CD14-positive monocyte (primary cell): ENCODE measurements at regions not wholly inside any gene's neighbourhood (a gene's known extent, or its start where the extent isn't known, plus 50 kb on each side); places are given as distances from the start of the nearest gene placed in this dataset.

Source experiments
- DNase-seq, 3 donors: peaks; one replicate each; pipeline ENCODE4 v3.0.0-alpha.2; 2011 to 2022
- H2AFZ ChIP-seq: 2 replicates; pipeline ENCODE4 v1.6.0; 2012; ENCODE audit warnings: mild to moderate bottlenecking, low read depth, low read length, inconsistent platforms; ENCODE audit not compliant: insufficient read depth, poor library complexity, severe bottlenecking
- H3K27ac ChIP-seq, 2 donors: 1 replicate in 1 of 2; 2 replicates in 1 of 2; pipeline ENCODE4 v1.5.1; 2012 to 2013; ENCODE audit warnings: low read length in 2 of 2, control low read depth in 1 of 2, inconsistent platforms in 1 of 2, low read depth in 1 of 2, mild to moderate bottlenecking in 1 of 2
- H3K27me3 ChIP-seq, 2 donors: one replicate each; pipeline versions ENCODE4 v1.6.0 to v1.6.1; 2011 to 2013; ENCODE audit warnings: low read length in 2 of 2; ENCODE audit not compliant: control insufficient read depth in 2 of 2, insufficient read depth in 2 of 2
- H3K36me3 ChIP-seq, 2 donors: replicated peaks in 1 of 2; 1 replicate in 1 of 2; 2 replicates in 1 of 2; pipeline versions ENCODE4 v1.5.1 to v1.6.1; 2012 to 2013; ENCODE audit warnings: low read length in 2 of 2, control low read depth in 1 of 2, inconsistent platforms in 1 of 2, mild to moderate bottlenecking in 1 of 2; ENCODE audit not compliant: insufficient read depth in 2 of 2, control insufficient read depth in 1 of 2
- H3K4me1 ChIP-seq, 2 donors: 1 replicate in 1 of 2; 2 replicates in 1 of 2; pipeline versions ENCODE4 v1.5.1 to v1.6.1; 2012 to 2013; ENCODE audit warnings: low read length in 2 of 2, control low read depth in 1 of 2, inconsistent platforms in 1 of 2, mild to moderate bottlenecking in 1 of 2, moderate library complexity in 1 of 2; ENCODE audit not compliant: insufficient read depth in 2 of 2, control insufficient read depth in 1 of 2
- H3K4me2 ChIP-seq: replicated peaks from 2 replicates; pipeline ENCODE3; 2012; ENCODE audit warnings: low read length, moderate library complexity, mild to moderate bottlenecking; ENCODE audit not compliant: poor library complexity, severe bottlenecking; ENCODE audit errors: extremely low read depth
- H3K4me3 ChIP-seq, 3 experiments: fragments of 200-600 bp in 1 of 3; sonication (generic) in 1 of 3; replicated peaks in 1 of 3; 1 replicate in 2 of 3; 2 replicates in 1 of 3; pipeline ENCODE4 v1.5.1; 2011 to 2013; ENCODE audit warnings: low read length in 3 of 3, mild to moderate bottlenecking in 3 of 3, control low read depth in 2 of 3, low read depth in 2 of 3, inconsistent platforms in 1 of 3, moderate library complexity in 1 of 3
- H3K79me2 ChIP-seq: 2 replicates; pipeline ENCODE4 v1.6.0; 2012; ENCODE audit warnings: mild to moderate bottlenecking, control low read depth, inconsistent platforms, low read length, moderate library complexity; ENCODE audit not compliant: insufficient read depth
- H3K9ac ChIP-seq: 2 replicates; pipeline ENCODE4 v1.6.0; 2017; ENCODE audit warnings: low read length, mild to moderate bottlenecking; ENCODE audit not compliant: insufficient read depth, poor library complexity, severe bottlenecking
- H3K9me3 ChIP-seq, 2 donors: replicated peaks in 1 of 2; 1 replicate in 1 of 2; 2 replicates in 1 of 2; pipeline versions ENCODE4 v1.5.1 to v1.6.1; 2012 to 2013; ENCODE audit warnings: low read length in 2 of 2, control low read depth in 1 of 2; ENCODE audit not compliant: control insufficient read depth in 1 of 2, insufficient read depth in 1 of 2
- H4K20me1 ChIP-seq: 2 replicates; pipeline ENCODE4 v1.6.0; 2012; ENCODE audit warnings: mild to moderate bottlenecking, low read length, control low read depth, moderate library complexity; ENCODE audit not compliant: insufficient read depth
- H3K27ac Mint-ChIP-seq, 7 donors: one replicate each; pipeline ENCODE4 v1.8.0; 2020; ENCODE audit warnings: mild to moderate bottlenecking in 7 of 7, mixed read lengths in 7 of 7, moderate library complexity in 6 of 7, inconsistent platforms in 2 of 7
- H3K27me3 Mint-ChIP-seq, 3 donors: one replicate each; pipeline ENCODE4 v1.8.0; 2021 to 2022; ENCODE audit warnings: low read depth in 3 of 3, mild to moderate bottlenecking in 3 of 3, mixed read lengths in 3 of 3, moderate library complexity in 3 of 3, inconsistent platforms in 1 of 3
- H3K36me3 Mint-ChIP-seq, 2 donors: one replicate each; pipeline ENCODE4 v1.8.0; 2020; ENCODE audit warnings: mixed read lengths in 2 of 2, inconsistent platforms in 1 of 2, mild to moderate bottlenecking in 1 of 2
- H3K4me1 Mint-ChIP-seq: one replicate; pipeline ENCODE4 v1.8.0; 2020; ENCODE audit warnings: mild to moderate bottlenecking, mixed read lengths
- H3K4me3 Mint-ChIP-seq, 2 donors: one replicate each; pipeline ENCODE4 v1.8.0; 2020; ENCODE audit warnings: mild to moderate bottlenecking in 2 of 2, mixed read lengths in 2 of 2, moderate library complexity in 1 of 2
- H3K9me3 Mint-ChIP-seq, 7 donors: one replicate each; pipeline ENCODE4 v1.8.0; 2020 to 2022; ENCODE audit warnings: mixed read lengths in 7 of 7, mild to moderate bottlenecking in 6 of 7, moderate library complexity in 6 of 7, inconsistent platforms in 2 of 7
- WGBS: methylation state at CpG from one replicate; pipeline ENCODE4 v1.1.5; 2013; ENCODE audit warnings: missing lambda C conversion rate; ENCODE audit not compliant: insufficient coverage; 5-methylcytosine and 5-hydroxymethylcytosine counted together
- intact Hi-C, 2 donors: fragments of 100-400 bp; cut with micrococcal nuclease; formaldehyde crosslinking; loops; one replicate each; pipeline versions ENCODE4 v1.15.0 to v1.15.1; 2023
- TF ChIP-seq, protein P1 (sequence below): fragments of 200-600 bp; IDR thresholded peaks from one replicate; pipeline ENCODE4 v1.8.0; 2022; ENCODE audit warnings: antibody characterized with exemption, mild to moderate bottlenecking

DNA sequence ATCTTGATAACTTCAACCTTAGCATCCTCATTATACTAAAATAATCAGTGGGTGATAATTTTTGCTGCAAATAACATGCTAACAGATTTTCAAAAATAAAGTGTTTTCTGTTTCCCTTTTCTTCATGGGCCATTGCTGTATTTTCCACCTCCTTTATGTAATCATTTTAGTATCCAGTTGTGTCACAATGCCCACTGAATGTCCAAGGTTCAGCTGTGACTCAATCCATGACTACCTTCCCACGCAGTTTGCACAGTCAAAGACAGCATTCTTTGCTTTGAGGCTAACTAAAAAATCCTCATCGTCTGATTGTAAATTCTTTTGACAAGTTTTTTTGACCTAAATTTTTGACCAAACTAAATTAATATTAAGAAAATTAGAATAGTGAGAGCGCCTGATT, 474.1 kb downstream of the FLRT2 start:
- no peak overlapping the region for H2AFZ ChIP-seq
- H3K4me1 Mint-ChIP-seq, result no peaks in the 10 kb centered on the region
- H3K27ac ChIP-seq, result no peak overlapping the region
- no peaks in the 10 kb centered on the region for H3K36me3 ChIP-seq
- H3K79me2 ChIP-seq, result no peaks in the 10 kb centered on the region
- WGBS, result no CpG with 5 or more reads among the region's 3 CpGs
- H4K20me1 ChIP-seq, result no peaks in the 10 kb centered on the region
- no peak overlapping the region for H3K27ac Mint-ChIP-seq
- H3K4me1 ChIP-seq, result no peaks in the 10 kb centered on the region
- no peaks in the 10 kb centered on the region for H3K27me3 Mint-ChIP-seq
- TF ChIP-seq, protein P1, sequence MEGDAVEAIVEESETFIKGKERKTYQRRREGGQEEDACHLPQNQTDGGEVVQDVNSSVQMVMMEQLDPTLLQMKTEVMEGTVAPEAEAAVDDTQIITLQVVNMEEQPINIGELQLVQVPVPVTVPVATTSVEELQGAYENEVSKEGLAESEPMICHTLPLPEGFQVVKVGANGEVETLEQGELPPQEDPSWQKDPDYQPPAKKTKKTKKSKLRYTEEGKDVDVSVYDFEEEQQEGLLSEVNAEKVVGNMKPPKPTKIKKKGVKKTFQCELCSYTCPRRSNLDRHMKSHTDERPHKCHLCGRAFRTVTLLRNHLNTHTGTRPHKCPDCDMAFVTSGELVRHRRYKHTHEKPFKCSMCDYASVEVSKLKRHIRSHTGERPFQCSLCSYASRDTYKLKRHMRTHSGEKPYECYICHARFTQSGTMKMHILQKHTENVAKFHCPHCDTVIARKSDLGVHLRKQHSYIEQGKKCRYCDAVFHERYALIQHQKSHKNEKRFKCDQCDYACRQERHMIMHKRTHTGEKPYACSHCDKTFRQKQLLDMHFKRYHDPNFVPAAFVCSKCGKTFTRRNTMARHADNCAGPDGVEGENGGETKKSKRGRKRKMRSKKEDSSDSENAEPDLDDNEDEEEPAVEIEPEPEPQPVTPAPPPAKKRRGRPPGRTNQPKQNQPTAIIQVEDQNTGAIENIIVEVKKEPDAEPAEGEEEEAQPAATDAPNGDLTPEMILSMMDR, result no peak
- H3K36me3 Mint-ChIP-seq, result no peaks in the 10 kb centered on the region
- H3K4me3 ChIP-seq, result no peak overlapping the region
- H3K9me3 ChIP-seq, result no peaks in the 10 kb centered on the region
- no peak overlapping the region for H3K4me3 Mint-ChIP-seq
- intact Hi-C loops, result no loop called here
- no peaks in the 10 kb centered on the region for H3K27me3 ChIP-seq
- no peak overlapping the region for H3K9ac ChIP-seq
- no peak overlapping the region for H3K4me2 ChIP-seq
- DNase-seq, result no peak
- peaks cover 0 to 5% (median 2%) of the 10 kb centered on the region in 7 donors for H3K9me3 Mint-ChIP-seq

DNA sequence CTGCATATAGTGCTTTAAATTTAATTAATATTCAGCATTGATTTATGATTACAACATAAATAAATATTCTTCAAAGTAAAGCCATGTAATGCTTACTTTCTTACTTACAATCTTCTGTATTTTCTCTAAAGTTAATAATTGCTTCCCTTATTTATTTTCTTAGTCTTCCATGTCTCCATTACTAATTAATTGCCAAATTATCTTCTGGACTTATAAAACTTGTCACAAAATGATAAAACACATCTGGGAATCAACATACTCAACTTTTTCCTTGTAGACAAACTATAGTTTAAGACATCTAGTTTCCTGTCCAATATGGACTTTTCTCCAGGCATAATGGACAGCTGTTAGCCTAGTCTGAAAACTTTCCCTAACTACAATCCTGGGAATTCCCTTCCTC, 466.6 kb downstream of the FLRT2 start:
- no peaks in the 10 kb centered on the region for H3K36me3 Mint-ChIP-seq
- TF ChIP-seq, protein P1, result no peak
- Histone ChIP-seq H2AFZ (no peak overlapping the region), H3K79me2 (no peaks in the 10 kb centered on the region), H3K36me3 (no peaks in the 10 kb centered on the region), H3K27me3 (no peaks in the 10 kb centered on the region), H3K9me3 (no peaks in the 10 kb centered on the region), H3K27ac (no peak overlapping the region), H3K9ac (no peak overlapping the region), H3K4me2 (no peak overlapping the region), H3K4me1 (no peaks in the 10 kb centered on the region), H4K20me1 (no peaks in the 10 kb centered on the region), H3K4me3 (no peak overlapping the region)
- no peak for DNase-seq
- H3K4me3 Mint-ChIP-seq, result no peak overlapping the region
- H3K27me3 Mint-ChIP-seq, result no peaks in the 10 kb centered on the region
- H3K9me3 Mint-ChIP-seq, result peaks cover 0 to 7% (median under 1%) of the 10 kb centered on the region in 7 donors
- no peaks in the 10 kb centered on the region for H3K4me1 Mint-ChIP-seq
- no peak overlapping the region for H3K27ac Mint-ChIP-seq
- intact Hi-C loops, result no loop called here
